HG03280 (cell line): ENCODE measurements at regions not wholly inside any gene's neighbourhood (a gene's known extent, or its start where the extent isn't known, plus 50 kb on each side); places are given as distances from the start of the nearest gene placed in this dataset.
"Not testable (repeated sequence)": the region's sequence is repeated elsewhere in the genome, so short reads cannot be mapped to it uniquely, and the experiment has no call there.

Experiments
- ATAC-seq: cut with Tn5 transposase; IDR thresholded peaks from one replicate; pipeline ENCODE4 v1.9.1; 2021; ENCODE audit warnings: mild to moderate bottlenecking, moderate library complexity; ENCODE audit not compliant: unreplicated experiment

- no peak for ATAC-seq
These were observed 105.4 kb downstream of the TTC8 start for GRCh38 chr14:88929656-88930436.

- ATAC-seq, result no peak
These were observed 107.1 kb downstream of the TTC8 start for GRCh38 chr14:88931321-88932110.

GRCh38 chr14:88933191-88933590 lies 108.7 kb downstream of the TTC8 start:
- no peak for ATAC-seq

GRCh38 chr14:88934351-88934806 lies 109.9 kb downstream of the TTC8 start:
- no peak for ATAC-seq

GRCh38 chr14:88935083-88935482 lies 110.6 kb downstream of the TTC8 start:
- no peak for ATAC-seq

GRCh38 chr14:88937706-88938105 lies 113.3 kb downstream of the TTC8 start:
- no peak for ATAC-seq

GRCh38 chr14:88940671-88941070 lies 116.2 kb downstream of the TTC8 start:
- no peak for ATAC-seq

GRCh38 chr14:88941414-88941813 lies 117.0 kb downstream of the TTC8 start:
- ATAC-seq, result no peak

GRCh38 chr14:88947646-88948598 lies 123.5 kb downstream of the TTC8 start:
- ATAC-seq, result no peak

GRCh38 chr14:88950069-88950468 lies 125.6 kb downstream of the TTC8 start:
- ATAC-seq, result no peak

- no peak for ATAC-seq
These were observed 126.9 kb downstream of the TTC8 start for GRCh38 chr14:88951370-88951769.

- ATAC-seq, result no peak
These were observed 128.4 kb downstream of the TTC8 start for GRCh38 chr14:88952901-88953300.

GRCh38 chr14:88955455-88955854 lies 131.0 kb downstream of the TTC8 start:
- no peak for ATAC-seq

GRCh38 chr14:88960496-88960895 lies 136.0 kb downstream of the TTC8 start:
- no peak for ATAC-seq

GRCh38 chr14:88961214-88961613 lies 136.8 kb downstream of the TTC8 start:
- no peak for ATAC-seq

GRCh38 chr14:88962356-88962755 lies 137.9 kb downstream of the TTC8 start:
- ATAC-seq, result no peak

GRCh38 chr14:88967299-88967698 lies 142.8 kb downstream of the TTC8 start:
- no peak for ATAC-seq

- ATAC-seq, result no peak
These were observed 150.8 kb downstream of the TTC8 start for GRCh38 chr14:88975043-88975830.

GRCh38 chr14:88975926-88976325 lies 151.5 kb downstream of the TTC8 start:
- ATAC-seq, result no peak

- not testable (repeated sequence) for ATAC-seq
These were observed 156.5 kb downstream of the TTC8 start for GRCh38 chr14:88980907-88981306.
